GM21576 (cell line): ENCODE measurements at regions not wholly inside any gene's neighbourhood (a gene's known extent, or its start where the extent isn't known, plus 50 kb on each side); places are given as distances from the start of the nearest gene placed in this dataset.

Experiments used
- ATAC-seq: cut with Tn5 transposase; IDR thresholded peaks from one replicate; pipeline ENCODE4 v1.9.1; 2021; ENCODE audit warnings: mild to moderate bottlenecking, moderate library complexity; ENCODE audit not compliant: unreplicated experiment

DNA sequence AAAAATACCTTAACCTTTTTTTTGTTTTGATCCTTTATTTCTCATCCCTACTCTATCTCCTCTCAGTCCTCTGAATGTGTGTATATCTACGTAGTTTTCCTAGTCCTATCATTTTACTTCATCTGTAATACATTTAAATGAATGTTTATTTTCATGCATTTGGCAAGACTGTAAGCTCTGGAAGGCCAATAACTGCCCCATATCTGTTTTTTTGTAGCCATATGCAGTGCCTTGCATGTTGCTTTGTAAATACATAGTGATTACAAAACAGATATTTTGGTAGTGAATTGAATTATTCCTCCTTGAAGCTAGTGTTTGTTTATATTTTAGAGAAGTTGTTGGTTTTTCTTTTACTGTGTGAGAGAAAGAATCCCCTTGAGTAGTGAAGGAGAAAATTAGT, 450.2 kb downstream of the PCDH18 start:
- ATAC-seq = no peak

GRCh38 chr4:137076908-137077307, 455.4 kb downstream of the PCDH18 start:
- no peak for ATAC-seq

DNA sequence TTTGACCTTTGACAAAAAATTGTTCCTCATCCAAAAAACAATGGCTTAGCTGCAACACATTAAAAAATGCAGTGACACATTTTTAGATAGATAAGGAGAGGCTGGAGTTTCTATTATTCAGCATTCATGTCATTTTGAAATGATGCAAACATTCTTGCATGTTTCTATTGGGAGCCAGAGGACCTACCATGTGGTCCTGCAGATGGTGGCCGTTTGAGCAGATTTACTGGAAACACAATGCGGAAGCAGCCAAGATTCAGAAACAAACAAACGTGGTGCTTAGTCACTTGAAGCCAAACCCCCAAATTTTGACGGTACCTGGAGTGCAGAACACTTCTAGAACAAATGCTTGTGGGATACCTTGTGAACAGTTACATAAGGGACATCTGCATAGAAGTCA, 456.7 kb downstream of the PCDH18 start:
- ATAC-seq = no peak

DNA sequence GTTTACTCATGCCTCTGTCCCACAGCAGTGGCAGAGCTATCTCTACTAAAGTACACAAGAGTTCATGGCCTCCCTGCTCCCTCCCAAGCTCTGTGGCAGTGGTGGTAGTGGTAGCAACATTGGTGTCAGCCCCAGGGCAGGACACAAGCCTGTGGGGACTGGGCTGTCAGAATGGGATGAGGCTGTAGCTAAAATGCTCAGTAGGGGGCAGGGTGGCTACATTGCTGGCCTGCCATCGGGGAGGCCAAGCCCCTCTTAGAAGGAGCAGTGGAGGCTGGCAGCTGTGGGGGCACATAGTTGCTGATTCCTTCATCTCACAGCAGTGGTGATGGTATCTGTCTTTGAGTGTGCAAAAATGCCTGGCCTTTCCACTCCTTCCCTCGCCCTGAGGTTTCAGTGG, 461.7 kb downstream of the PCDH18 start:
- ATAC-seq = no peak

DNA sequence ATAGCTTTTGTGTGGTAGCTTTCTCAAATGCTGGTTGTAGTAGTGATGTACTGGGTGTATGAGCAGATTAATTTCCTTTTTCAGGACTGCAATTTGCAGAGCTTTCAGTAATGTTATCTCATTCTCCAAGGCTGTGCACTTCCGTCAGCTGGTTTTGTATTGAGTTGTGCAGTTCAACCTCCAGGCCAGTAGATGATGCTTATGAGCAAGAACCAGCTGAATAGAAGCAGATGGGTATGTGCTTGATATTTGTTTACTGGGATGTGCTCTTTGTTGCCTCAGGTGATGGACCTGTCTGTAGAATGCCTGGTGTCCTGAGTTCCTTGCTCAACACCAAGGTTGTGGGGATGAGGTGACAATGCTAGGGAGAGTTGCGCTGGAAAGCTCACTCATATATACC, 462.8 kb downstream of the PCDH18 start:
- ATAC-seq = no peak

- no peak for ATAC-seq
These were observed 464.6 kb downstream of the PCDH18 start for GRCh38 chr4:137067735-137068134.

DNA sequence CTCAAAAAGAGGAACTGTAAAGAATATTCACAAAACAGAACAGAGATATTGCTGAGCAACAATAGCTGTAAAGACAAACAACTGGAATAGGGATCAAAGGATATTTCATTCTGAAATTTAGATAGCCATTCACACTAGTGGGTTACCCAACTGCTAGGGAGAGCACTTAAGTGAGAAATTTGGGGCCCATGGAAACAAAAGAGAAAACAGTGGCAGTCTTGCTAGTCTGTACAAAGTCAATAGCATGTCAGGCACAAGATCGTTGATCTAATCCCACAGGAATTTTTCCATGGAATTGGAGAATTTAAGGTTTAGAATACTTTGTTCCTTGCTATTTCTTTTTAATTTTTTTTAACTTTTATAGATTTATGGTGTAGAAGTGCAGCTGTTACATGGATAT, 467.0 kb downstream of the PCDH18 start:
- no peak for ATAC-seq

GRCh38 chr4:137063961-137064360, 468.3 kb downstream of the PCDH18 start:
- ATAC-seq = no peak

DNA sequence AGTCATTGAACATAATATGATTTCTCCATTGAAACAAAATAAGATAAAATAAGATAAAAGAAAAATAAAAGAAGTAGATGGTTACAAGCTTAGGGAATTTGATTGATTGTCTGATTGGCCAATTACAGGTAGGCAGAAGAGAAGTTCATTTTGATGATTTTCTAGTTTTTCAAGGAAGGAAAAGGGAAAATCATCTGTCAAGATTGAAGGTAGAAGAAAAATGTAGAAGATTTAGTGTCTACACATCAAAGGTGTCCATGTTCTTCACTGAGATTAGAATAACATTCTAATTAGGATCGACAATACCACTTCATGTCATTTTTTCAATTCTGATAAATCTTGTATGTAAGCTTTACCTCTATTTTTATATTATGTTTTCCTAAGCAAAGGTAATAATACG, 489.1 kb downstream of the PCDH18 start:
- ATAC-seq = no peak

GRCh38 chr4:137039370-137039769, 492.9 kb downstream of the PCDH18 start:
- no peak for ATAC-seq

- no peak for ATAC-seq
These were observed 500.1 kb downstream of the PCDH18 start for GRCh38 chr4:137032222-137032621.

DNA sequence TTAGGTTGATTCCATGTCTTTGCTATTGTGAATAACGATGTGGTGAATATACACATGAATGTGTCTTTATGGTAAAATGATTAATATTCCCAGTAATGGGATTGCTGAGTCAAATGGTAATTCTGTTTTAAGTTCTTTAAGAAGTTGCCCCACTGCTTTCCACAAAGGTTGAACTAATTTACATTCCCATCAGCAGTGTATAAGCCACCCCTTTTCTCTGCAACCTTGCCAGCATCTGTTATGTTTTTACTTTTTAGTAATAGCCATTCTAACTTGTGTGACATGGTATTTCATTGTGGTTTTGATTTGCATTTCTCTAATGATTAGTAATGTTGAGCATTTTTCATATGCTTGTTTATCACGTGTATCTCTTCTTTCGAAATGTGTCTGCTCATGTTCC, 503.3 kb downstream of the PCDH18 start:
- no peak for ATAC-seq

DNA sequence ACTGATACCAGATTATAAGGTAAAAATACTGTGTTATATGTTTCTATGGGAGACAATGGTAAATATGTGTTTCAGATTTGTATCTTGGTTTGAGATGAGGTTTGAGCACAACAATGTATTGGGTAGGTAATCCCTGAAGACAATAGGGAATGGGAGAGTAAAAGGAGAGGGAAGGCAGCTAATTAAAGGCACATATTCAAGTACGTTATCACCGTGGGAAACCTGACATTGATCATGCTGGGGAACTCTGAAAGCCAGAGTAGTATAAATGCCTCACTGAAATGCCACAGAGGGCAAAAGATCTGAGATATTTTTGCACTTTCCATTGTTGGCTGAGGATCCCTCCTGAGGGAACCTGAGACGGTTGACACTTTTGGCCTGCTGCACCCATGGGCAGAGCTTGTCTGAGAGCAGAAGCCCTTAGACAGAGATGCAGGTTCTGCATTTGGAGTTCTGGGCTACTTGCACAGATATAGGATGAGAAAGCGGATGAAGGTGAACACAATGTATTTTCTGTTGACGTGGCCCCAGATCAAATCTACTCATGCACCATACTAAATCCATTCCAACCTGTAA, 506.7 kb downstream of the PCDH18 start:
- ATAC-seq = no peak

DNA sequence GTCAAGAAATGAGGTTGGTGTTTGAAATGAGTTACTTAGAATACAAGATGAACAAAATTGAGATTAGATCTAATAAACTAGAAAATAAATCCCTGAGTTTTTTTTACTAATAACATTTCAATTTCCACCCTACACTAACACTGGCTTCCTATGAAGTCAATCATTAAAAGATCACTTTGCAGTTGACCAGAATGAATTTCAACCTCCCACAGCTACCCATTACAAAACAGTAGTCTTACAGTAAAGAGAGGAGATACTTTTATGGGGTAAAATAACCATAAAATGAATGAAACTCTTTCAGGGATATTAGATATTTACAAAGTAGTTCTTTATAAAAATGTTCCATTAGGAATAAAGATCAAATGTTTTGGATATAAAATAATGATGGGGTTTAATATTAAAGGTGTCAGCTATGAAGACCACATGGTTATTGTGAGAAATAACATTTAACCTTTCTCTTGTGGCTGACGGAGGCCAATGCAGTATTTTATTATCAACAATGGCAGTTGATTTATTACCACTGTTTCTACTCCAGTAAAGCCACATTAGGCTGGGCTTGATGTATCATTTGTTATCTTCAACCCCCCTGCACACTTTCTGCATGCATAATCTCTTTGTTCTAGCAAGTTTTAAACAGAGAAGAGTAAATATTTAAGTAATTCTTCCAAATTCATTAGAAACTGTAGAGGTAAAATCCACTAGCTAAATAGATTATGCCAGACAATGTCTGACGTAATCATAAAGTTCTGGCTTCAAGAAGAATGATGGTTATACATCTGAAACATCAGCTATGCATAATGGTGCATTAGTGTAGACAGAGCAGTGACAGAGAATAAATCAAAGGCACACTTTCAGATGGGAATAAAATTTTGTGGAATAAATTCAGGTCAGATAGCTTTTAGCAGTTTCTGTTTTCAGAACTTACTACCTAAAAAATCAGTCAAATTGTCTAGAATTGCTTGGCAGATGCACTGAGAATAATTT, 516.6 kb downstream of the PCDH18 start:
- no peak for ATAC-seq

DNA sequence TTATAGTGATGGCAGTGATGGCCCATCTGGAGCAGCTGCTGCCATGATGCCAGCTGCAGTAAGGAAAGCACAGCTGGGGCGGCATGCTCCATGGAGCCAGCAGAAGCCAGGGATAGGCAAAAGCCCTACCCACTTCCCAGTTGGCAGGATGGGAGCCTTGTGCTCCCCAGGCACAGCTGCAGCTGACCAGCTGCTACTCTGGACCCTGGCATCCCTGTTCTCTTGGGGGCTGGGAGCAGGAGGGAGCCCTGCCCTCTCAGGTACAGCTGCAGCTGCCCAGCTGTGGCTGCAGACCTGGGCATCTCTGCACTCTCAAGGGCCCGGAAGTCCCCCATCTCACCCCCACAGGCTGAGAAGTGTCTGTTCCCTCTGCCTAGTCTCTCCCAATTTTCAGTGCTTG, 531.9 kb downstream of the PCDH18 start:
- no peak for ATAC-seq

DNA sequence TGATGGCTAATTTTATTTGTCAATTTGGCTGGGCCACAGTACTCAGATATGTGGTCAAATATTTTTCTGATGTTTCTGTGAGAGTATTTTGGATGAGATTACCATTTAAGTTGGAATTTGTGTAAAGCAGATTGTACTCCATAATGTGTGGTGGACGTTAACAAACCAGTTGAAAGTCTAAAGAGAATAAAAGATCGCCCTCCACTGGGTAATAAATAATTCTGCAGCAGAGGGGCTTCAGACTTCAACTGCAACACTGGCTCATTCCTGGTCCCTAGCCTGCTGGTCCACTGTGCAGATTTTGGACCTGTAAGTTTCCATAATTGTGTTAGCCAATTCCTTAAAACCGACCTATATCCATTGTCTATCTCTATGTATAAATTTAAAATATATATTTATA, 540.3 kb downstream of the PCDH18 start:
- ATAC-seq = no peak

GRCh38 chr4:136985683-136986082, 546.6 kb downstream of the PCDH18 start:
- no peak for ATAC-seq

- no peak for ATAC-seq
These were observed 565.2 kb downstream of the PCDH18 start for GRCh38 chr4:136967069-136967468.

DNA sequence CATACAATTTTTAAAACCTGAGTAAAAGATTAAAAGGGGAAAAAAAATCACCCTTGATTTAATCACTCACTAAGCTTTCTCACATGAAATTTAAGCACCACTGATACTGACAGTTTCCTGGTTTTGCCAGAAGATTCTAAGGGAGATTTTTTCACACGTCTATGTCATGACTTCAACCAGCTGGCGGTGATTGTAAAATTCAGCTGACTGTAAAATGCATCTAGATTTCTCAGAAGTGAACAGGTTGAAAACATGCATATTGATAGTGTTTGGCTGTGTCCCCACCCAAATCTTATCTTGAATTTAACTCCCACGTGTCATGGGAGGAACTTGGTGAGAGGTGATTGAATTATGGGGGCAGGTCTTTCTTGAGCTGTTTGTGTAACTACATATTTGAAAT, 566.8 kb downstream of the PCDH18 start:
- ATAC-seq = no peak

GRCh38 chr4:136962868-136963267, 569.4 kb downstream of the PCDH18 start:
- ATAC-seq = no peak

- no peak for ATAC-seq
These were observed 585.9 kb downstream of the PCDH18 start for GRCh38 chr4:136946307-136946907.

- no peak for ATAC-seq
These were observed 592.5 kb downstream of the PCDH18 start for GRCh38 chr4:136939781-136940180.
